ENCODE measurements at regions not wholly inside any gene's neighbourhood (a gene's known extent, or its start where the extent isn't known, plus 50 kb on each side); places are given as distances from the start of the nearest gene placed in this dataset.

GRCh38 chr3:117135207-117135606 lies 425.6 kb downstream of the TUSC7 start:
- no peak for DNase-seq

GRCh38 chr3:117136003-117136402 lies 426.4 kb downstream of the TUSC7 start:
- DNase-seq, result no peak

GRCh38 chr3:117137065-117137464 lies 427.5 kb downstream of the TUSC7 start:
- DNase-seq, result no peak

- no peak for DNase-seq
Measured at GRCh38 chr3:117139681-117140080, 430.1 kb downstream of the TUSC7 start.

- no peak for DNase-seq
Measured at GRCh38 chr3:117141812-117142211, 432.2 kb downstream of the TUSC7 start.

GRCh38 chr3:117144853-117145252 lies 435.3 kb downstream of the TUSC7 start:
- no peak for DNase-seq

GRCh38 chr3:117145677-117146076 lies 436.1 kb downstream of the TUSC7 start:
- no peak for DNase-seq

- DNase-seq, result no peak
Measured at GRCh38 chr3:117146571-117146970, 437.0 kb downstream of the TUSC7 start.

GRCh38 chr3:117149584-117149983 lies 440.0 kb downstream of the TUSC7 start:
- DNase-seq, result no peak

GRCh38 chr3:117150628-117151027 lies 441.0 kb downstream of the TUSC7 start:
- no peak for DNase-seq

GRCh38 chr3:117160176-117160575 lies 450.6 kb downstream of the TUSC7 start:
- DNase-seq, result no peak

- DNase-seq, result no peak
Measured at GRCh38 chr3:117161816-117162215, 452.2 kb downstream of the TUSC7 start.

- no peak for DNase-seq
Measured at GRCh38 chr3:117165176-117165575, 455.6 kb downstream of the TUSC7 start.

GRCh38 chr3:117165601-117166051 lies 456.0 kb downstream of the TUSC7 start:
- DNase-seq, result no peak

- DNase-seq, result no peak
Measured at GRCh38 chr3:117168896-117169295, 459.3 kb downstream of the TUSC7 start.

- no peak for DNase-seq
Measured at GRCh38 chr3:117170094-117170493, 460.5 kb downstream of the TUSC7 start.

GRCh38 chr3:117171124-117171523 lies 461.5 kb downstream of the TUSC7 start:
- no peak for DNase-seq

GRCh38 chr3:117172426-117172825 lies 462.8 kb downstream of the TUSC7 start:
- DNase-seq, result no peak

GRCh38 chr3:117181222-117181621 lies 471.6 kb downstream of the TUSC7 start:
- DNase-seq, result no peak

- no peak for DNase-seq
Measured at GRCh38 chr3:117184574-117184973, 475.0 kb downstream of the TUSC7 start.

- DNase-seq, result no peak
Measured at GRCh38 chr3:117191245-117191644, 481.7 kb downstream of the TUSC7 start.

GRCh38 chr3:117192888-117193287 lies 483.3 kb downstream of the TUSC7 start:
- DNase-seq, result no peak

GRCh38 chr3:117193390-117193789 lies 483.8 kb downstream of the TUSC7 start:
- no peak for DNase-seq

GRCh38 chr3:117195034-117195433 lies 485.5 kb downstream of the TUSC7 start:
- DNase-seq, result no peak

GRCh38 chr3:117200962-117201361 lies 491.4 kb downstream of the TUSC7 start:
- no peak for DNase-seq

Data from activated CD4-positive, alpha-beta T cell treated with anti-CD3 and anti-CD28 coated beads for 48 hours (primary cell).